PFSK-1 (cell line): ENCODE measurements at regions not wholly inside any gene's neighbourhood (a gene's known extent, or its start where the extent isn't known, plus 50 kb on each side); places are given as distances from the start of the nearest gene placed in this dataset.

ENCODE experiments used
- FOXP2 ChIP-seq: optimal IDR thresholded peaks from 2 replicates; pipeline ENCODE3; 2011; ENCODE audit warnings: borderline replicate concordance, control low read depth, inconsistent platforms; ENCODE audit not compliant: insufficient read depth; ENCODE audit errors: extremely low read length, extremely low read depth
- POLR2AphosphoS5 ChIP-seq: IDR thresholded peaks from 2 replicates; pipeline ENCODE4 v1.6.1; 2012; ENCODE audit warnings: low read depth, mild to moderate bottlenecking, control low read depth, low read length, moderate library complexity
- REST ChIP-seq, 2 experiments: IDR thresholded peaks; 2 replicates each; pipeline versions ENCODE4 v1.6.1 to v1.8.0; 2011 to 2012; ENCODE audit warnings: low read depth in 2 of 2, low read length in 2 of 2, control low read depth in 1 of 2, inconsistent platforms in 1 of 2, mild to moderate bottlenecking in 1 of 2, moderate library complexity in 1 of 2; ENCODE audit not compliant: insufficient read depth in 1 of 2
- SIN3A ChIP-seq: IDR thresholded peaks from 2 replicates; pipeline ENCODE4 v1.6.1; 2012; ENCODE audit warnings: mild to moderate bottlenecking, low read length, moderate library complexity, borderline replicate concordance; ENCODE audit not compliant: insufficient read depth
- TAF1 ChIP-seq: IDR thresholded peaks from 2 replicates; pipeline ENCODE4 v1.6.1; 2012; ENCODE audit warnings: low read length, control low read depth, borderline replicate concordance; ENCODE audit not compliant: insufficient read depth

- no peak for TF ChIP-seq REST (IDR thresholded peaks at IDR 0.05; ENCODE audit: insufficient read depth in 1 of 2, low read depth in 2 of 2, low read length in 2 of 2)
- no peak for TF ChIP-seq POLR2AphosphoS5
- TF ChIP-seq TAF1, result no peak
- no peak for TF ChIP-seq SIN3A
- TF ChIP-seq FOXP2, result no peak
Observed at GRCh38 chr13:105033999-105034398, 1501.5 kb downstream of the EFNB2 start.
